A673 (cell line): ENCODE measurements at regions not wholly inside any gene's neighbourhood (a gene's known extent, or its start where the extent isn't known, plus 50 kb on each side); places are given as distances from the start of the nearest gene placed in this dataset.

ENCODE experiments used
- BruUV-seq: library from RNA; stranded (reverse); fragments of 400-500 nt; replicated peaks from 2 replicates; lab custom pipeline; 2021; lab: Mats Ljungman, UMichigan
- CTCF ChIA-PET: fragments of 300-600 bp; sonication (Branson Sonifier 250); formaldehyde crosslinking; loops from one replicate; lab custom pipeline; 2022; ENCODE audit warnings: antibody characterized with exemption; lab: Charles Lee
- POLR2A ChIA-PET: fragments of 300-600 bp; sonication (Branson Sonifier 250); formaldehyde crosslinking; loops from one replicate; lab custom pipeline; 2022; ENCODE audit warnings: antibody characterized with exemption; ENCODE audit not compliant: low non-redundant PET; lab: Charles Lee
- DNase-seq: peaks from one replicate; pipeline ENCODE4 v3.0.0-alpha.2; 2015; ENCODE audit warnings: low spot score
- H3K27ac ChIP-seq: fragments of 200-600 bp; sonication (generic); 2 replicates; pipeline ENCODE4 v1.5.1; 2016; ENCODE audit warnings: mixed run types, low read depth, mild to moderate bottlenecking, mixed read lengths, antibody characterized with exemption, low read length; ENCODE audit not compliant: poor library complexity, severe bottlenecking
- H3K27me3 ChIP-seq: fragments of 200-600 bp; sonication (generic); replicated peaks from 2 replicates; pipeline ENCODE4 v1.6.1; 2017; ENCODE audit warnings: mixed run types, low read depth, mild to moderate bottlenecking, mixed read lengths, antibody characterized with exemption, low read length; ENCODE audit not compliant: insufficient read depth, poor library complexity
- H3K36me3 ChIP-seq: fragments of 200-600 bp; sonication (generic); 2 replicates; pipeline ENCODE4 v1.6.1; 2016; ENCODE audit warnings: mixed run types, mild to moderate bottlenecking, mixed read lengths, antibody characterized with exemption, low read length; ENCODE audit not compliant: insufficient read depth, poor library complexity, severe bottlenecking
- H3K4me1 ChIP-seq: fragments of 200-600 bp; sonication (generic); 2 replicates; pipeline ENCODE4 v1.6.1; 2017; ENCODE audit warnings: mixed run types, mild to moderate bottlenecking, mixed read lengths, antibody characterized with exemption, low read length; ENCODE audit not compliant: insufficient read depth, poor library complexity, severe bottlenecking
- H3K4me3 ChIP-seq: fragments of 200-600 bp; sonication (generic); 2 replicates; pipeline ENCODE4 v1.5.1; 2016; ENCODE audit warnings: low read depth, mixed run types, mild to moderate bottlenecking, mixed read lengths, low read length; ENCODE audit not compliant: poor library complexity, severe bottlenecking
- H3K9me3 ChIP-seq: fragments of 200-600 bp; sonication (generic); 2 replicates; pipeline ENCODE4 v1.6.1; 2016; ENCODE audit warnings: mixed run types, low read depth, mild to moderate bottlenecking, mixed read lengths, antibody characterized with exemption, low read length; ENCODE audit not compliant: poor library complexity, severe bottlenecking
- EZH2 ChIP-seq: fragments of 200-600 bp; sonication (generic); IDR thresholded peaks from 2 replicates; pipeline ENCODE4 v1.6.1; 2017; ENCODE audit warnings: borderline replicate concordance, low read depth, mild to moderate bottlenecking, mixed read lengths, antibody characterized with exemption, low read length; ENCODE audit not compliant: poor library complexity, severe bottlenecking
- intact Hi-C: fragments of 100-400 bp; cut with micrococcal nuclease; formaldehyde crosslinking; loops from one replicate; pipeline ENCODE4 v1.10.0; 2022; ENCODE audit not compliant: unreplicated experiment
- TF ChIP-seq, protein P1 (sequence below): fragments of 300-800, 200-600 bp; sonication (generic); conservative IDR thresholded peaks from 2 replicates; pipeline ENCODE4 v1.5.1; 2017; ENCODE audit warnings: low read depth, mild to moderate bottlenecking, antibody characterized with exemption, low read length, moderate library complexity, mixed read lengths

DNA sequence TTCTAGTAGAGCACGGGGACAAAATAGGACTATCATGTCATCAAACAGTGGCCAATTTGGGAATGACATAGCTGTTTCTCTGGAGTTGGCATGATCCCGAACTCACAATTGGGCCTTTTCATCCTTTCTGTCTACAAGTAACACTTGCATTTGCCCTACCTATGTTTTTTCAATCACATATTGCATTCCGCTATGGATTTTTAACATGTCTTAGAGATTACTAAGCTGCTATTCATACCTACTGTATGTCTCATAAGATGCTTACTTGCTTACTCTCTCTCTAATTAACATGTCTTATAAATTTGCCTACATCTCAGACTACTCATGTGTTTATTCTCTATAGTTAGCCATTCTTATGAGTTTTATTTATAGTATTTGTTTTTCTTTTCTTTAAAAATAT lies 341.2 kb upstream of the CTNND2 start:
- Histone ChIP-seq H3K27ac (no peak overlapping the region), H3K9me3 (peaks cover 36% of the 10 kb centered on the region), H3K36me3 (no peaks in the 10 kb centered on the region), H3K4me1 (no peaks in the 10 kb centered on the region), H3K27me3 (no peaks in the 10 kb centered on the region), H3K4me3 (no peak overlapping the region)
- TF ChIP-seq EZH2: no peak
- TF ChIP-seq, protein P1, sequence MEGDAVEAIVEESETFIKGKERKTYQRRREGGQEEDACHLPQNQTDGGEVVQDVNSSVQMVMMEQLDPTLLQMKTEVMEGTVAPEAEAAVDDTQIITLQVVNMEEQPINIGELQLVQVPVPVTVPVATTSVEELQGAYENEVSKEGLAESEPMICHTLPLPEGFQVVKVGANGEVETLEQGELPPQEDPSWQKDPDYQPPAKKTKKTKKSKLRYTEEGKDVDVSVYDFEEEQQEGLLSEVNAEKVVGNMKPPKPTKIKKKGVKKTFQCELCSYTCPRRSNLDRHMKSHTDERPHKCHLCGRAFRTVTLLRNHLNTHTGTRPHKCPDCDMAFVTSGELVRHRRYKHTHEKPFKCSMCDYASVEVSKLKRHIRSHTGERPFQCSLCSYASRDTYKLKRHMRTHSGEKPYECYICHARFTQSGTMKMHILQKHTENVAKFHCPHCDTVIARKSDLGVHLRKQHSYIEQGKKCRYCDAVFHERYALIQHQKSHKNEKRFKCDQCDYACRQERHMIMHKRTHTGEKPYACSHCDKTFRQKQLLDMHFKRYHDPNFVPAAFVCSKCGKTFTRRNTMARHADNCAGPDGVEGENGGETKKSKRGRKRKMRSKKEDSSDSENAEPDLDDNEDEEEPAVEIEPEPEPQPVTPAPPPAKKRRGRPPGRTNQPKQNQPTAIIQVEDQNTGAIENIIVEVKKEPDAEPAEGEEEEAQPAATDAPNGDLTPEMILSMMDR: no peak
- no TSS peak for BruUV-seq
- intact Hi-C loops: no loop called here
- ChIA-PET CTCF (no interaction called here), POLR2A (no interaction called here)
- no peak for DNase-seq

DNA sequence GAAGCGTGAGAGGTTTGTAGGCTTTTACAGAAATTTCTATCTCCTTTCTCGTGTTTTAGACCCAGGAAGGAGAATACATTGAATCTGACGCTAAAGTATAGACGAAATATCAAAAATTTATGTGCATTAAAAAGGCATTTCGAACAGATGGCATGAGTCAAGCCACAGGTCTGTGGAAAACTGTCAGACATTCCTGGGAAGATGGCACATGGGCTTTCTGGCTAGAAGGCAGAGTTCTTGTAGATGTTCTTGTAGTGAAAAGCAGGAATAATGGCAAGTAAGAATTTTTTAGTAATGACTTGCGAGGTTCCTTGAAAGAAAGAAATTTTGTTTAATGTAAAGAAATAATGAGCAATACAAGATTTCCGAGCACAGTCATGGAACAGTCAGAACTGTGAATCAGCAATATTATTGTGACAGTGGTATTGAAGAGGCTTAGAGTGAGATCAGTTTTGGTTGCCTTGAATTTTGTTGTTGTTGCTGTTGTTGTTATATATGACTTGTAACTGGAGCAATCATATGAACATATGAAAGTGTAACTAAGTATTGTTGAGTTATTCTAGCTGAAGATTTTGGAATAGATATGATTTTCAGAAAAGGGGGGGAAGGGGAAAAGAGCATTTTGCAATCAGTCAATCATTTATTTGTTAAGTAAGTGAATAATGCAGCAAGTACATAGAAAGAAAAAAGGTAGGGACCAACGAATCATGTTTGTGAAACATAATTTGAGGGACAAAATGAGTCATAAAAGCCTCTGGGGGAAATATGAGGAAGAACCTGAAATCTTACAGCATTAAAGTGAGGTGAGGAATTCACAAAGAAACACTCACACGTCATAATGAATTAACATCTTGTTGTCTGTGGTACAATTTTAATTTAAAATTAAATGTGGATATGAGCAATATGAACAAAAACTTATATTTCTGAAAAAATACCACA lies 339.0 kb upstream of the CTNND2 start:
- ChIA-PET CTCF (no interaction called here), POLR2A (no interaction called here)
- H3K9me3 ChIP-seq: peaks cover 37% of the 10 kb centered on the region
- no peak for DNase-seq
- no peak overlapping the region for H3K4me3 ChIP-seq
- TF ChIP-seq, protein P1: no peak
- TF ChIP-seq EZH2: no peak
- no peaks in the 10 kb centered on the region for H3K27me3 ChIP-seq
- intact Hi-C loops: no loop called here
- H3K36me3 ChIP-seq: no peaks in the 10 kb centered on the region
- no peak overlapping the region for H3K27ac ChIP-seq
- H3K4me1 ChIP-seq: no peaks in the 10 kb centered on the region
- BruUV-seq: no TSS peak

DNA sequence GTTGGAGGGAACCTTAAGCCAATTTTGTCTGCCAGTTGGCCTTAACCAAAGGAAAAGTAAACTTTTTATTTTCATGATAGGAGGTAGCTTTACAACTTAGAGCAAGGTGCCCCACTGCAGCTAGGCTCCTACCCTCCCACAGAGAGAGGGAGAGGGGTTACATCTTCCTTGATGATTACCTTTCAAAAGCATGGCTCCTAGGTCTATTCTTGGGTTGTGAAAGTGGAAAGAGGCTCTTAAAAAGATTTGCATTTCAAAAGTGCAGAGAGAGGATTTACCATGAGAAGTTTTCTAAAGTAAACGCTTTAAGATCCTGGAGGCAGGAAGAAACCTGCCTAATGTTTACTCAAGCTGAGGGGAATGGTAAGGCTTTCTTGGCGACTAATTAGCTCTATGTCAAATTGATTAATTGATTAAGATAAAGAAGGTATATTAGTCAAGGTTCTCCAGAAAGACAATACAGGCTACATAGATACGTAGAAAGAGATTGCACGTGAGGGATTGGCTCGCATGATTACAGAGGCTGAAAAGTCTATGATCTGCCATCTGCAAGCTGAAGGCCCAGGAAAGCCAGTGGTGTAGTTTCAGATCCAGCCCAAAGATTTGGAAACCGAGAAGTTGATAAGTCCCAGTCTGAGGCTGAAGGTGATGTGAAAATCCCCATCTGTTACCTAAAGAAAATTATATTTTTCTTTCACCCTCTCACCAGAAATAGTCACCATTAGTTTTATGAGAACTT lies 333.8 kb upstream of the CTNND2 start:
- TF ChIP-seq, protein P1: no peak
- no peak for TF ChIP-seq EZH2
- ChIA-PET CTCF (no interaction called here), POLR2A (no interaction called here)
- intact Hi-C loops: no loop called here
- no peaks in the 10 kb centered on the region for H3K27me3 ChIP-seq
- H3K4me1 ChIP-seq: no peaks in the 10 kb centered on the region
- no peak overlapping the region for H3K27ac ChIP-seq
- peaks cover 31% of the 10 kb centered on the region for H3K9me3 ChIP-seq
- H3K36me3 ChIP-seq: no peaks in the 10 kb centered on the region
- H3K4me3 ChIP-seq: no peak overlapping the region
- DNase-seq: no peak
- BruUV-seq: no TSS peak
